GM18505 (cell line): ENCODE measurements at regions not wholly inside any gene's neighbourhood (a gene's known extent, or its start where the extent isn't known, plus 50 kb on each side); places are given as distances from the start of the nearest gene placed in this dataset.

Experiments
- ATAC-seq: cut with Tn5 transposase; IDR thresholded peaks from one replicate; pipeline ENCODE4 v1.9.1; 2021; ENCODE audit not compliant: unreplicated experiment
- POLR2A ChIP-seq: IDR thresholded peaks from 4 replicates; pipeline ENCODE4 v1.6.1; 2011; ENCODE audit warnings: borderline replicate concordance; ENCODE audit not compliant: insufficient read depth, insufficient read length; ENCODE audit errors: extremely low read depth

DNA sequence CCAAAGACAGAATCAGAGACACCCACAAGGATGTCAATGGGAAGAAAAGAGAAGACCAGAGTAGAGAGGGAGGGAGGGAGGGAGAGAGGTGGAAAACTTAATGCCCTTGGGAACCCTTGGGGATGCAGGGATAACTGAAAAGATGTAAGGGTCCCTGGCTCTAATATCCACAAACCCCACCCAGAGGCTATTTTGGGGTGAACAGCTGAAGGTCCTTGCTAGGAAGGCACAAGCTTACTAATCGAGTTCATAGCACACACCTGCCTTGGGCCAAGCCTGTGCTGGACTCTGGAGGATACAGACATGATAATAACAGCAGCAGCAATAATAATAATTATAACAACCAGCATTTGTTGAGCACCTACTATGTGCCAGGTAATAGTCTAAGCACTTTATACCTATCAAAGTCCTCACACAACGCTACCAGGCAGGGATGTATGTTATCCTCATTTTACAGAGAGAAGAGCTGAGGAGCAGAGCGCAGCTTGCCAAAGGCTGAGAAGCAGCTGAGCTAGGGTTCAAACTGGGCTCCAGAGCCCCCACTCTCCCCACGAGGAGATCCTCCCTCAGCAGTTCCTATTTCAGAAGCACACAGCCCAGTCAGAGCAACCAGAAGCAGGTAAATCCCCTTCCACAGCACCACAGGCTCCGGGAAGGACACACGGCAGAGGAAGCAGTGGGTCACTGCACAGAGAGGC is 174.2 kb downstream of the ANKRD60 start:
- no peak for ATAC-seq
- TF ChIP-seq POLR2A = no peak

- ATAC-seq = no peak
These were observed 174.9 kb downstream of the ANKRD60 start for GRCh38 chr20:58053391-58054055.

DNA sequence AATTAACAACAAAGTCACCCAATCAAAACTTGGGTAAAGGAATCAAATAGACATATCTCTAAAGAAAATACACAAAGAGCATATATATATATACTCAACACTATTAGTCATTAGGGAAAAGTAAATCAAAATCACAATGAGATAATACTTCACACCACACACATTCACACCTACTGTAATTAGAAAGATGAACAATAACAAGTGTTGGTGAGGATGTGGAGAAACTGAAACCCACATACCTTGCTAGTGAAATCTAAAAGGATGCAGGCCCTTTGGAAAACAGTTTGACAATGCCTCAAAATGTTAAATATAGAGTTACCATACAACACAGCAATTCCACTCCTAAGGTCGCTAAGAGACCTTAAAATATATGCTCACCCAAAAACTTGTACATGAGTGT is 177.1 kb downstream of the ANKRD60 start:
- TF ChIP-seq POLR2A = no peak
- no peak for ATAC-seq

More at GRCh38 chr20:58053391-58054055, 174.9 kb downstream of the ANKRD60 start:
- no peak for TF ChIP-seq POLR2A

- TF ChIP-seq POLR2A = no peak
These were observed 180.3 kb downstream of the ANKRD60 start for GRCh38 chr20:58048096-58048702.

GRCh38 chr20:58046311-58046710 is 182.1 kb downstream of the ANKRD60 start:
- TF ChIP-seq POLR2A = no peak
- ATAC-seq = no peak

More at GRCh38 chr20:58048096-58048702, 180.3 kb downstream of the ANKRD60 start:
- ATAC-seq = no peak

DNA sequence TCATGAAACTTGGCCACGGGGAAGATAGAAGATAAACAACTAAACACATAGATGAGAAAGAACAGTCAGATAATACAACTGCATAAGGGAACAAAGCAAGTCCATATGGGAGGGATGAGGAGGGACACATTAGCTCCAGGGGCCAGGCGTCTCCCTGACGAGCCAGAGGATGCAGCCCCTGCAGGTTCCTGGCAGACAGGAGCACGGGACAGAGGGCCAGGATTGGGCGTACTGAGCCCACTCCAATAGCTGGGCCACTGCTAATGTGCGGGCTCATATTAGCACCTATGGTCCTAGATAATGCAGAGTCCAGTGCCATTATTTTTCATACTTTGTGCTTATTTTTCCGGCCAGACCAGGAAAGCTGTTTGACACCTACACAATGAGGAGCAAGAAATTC is 182.9 kb downstream of the ANKRD60 start:
- TF ChIP-seq POLR2A = no peak
- no peak for ATAC-seq

DNA sequence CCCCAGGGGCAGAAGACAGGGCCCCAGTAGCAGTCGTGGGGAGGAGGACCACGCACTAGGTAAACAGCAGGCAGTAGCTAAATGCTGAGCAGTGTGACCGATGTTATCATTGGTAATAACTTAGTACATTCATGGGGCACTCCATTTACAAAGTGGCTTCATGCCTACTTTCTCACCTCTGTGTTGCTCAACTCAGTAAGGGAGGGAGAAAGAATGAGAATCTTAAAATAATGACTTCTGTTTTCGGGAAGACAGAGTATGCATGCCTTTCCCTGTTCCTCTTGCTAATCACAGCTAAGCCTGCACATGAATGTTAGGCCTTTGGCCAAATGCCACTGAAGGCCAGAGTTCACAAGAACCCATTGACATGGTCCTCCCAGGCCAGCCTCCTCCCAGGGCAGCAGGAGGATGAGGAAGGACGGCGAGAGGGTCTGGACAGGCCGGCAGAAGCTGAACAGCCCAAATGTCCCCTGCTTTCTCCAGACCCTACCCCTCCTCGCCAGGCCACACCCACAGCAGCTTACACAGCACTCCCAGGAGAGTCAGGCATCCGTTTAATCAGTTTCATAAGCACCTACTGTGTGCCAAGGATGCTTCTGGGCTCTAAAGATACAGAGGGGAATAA is 183.4 kb downstream of the ANKRD60 start:
- TF ChIP-seq POLR2A = no peak
- no peak for ATAC-seq

DNA sequence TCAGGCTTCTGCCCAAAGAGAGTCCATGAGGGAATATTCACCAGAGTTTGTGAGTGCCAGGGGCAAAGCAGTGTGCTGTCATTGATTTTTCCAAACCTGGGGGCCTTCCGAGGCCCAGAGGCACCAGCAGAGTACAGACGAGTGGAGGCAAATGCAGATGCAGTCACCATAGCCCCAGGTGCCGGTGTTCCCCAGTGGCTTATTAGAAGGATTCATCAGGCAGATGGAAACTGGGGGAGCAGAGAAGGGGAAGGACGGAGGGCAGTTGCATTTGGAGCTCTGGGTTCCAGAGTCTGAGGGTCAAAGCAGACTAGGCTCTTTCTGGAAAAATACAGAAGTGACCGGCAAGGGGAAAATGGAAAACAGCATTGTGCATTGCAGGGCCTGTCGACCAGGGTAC is 184.2 kb downstream of the ANKRD60 start:
- TF ChIP-seq POLR2A = no peak
- ATAC-seq = no peak

DNA sequence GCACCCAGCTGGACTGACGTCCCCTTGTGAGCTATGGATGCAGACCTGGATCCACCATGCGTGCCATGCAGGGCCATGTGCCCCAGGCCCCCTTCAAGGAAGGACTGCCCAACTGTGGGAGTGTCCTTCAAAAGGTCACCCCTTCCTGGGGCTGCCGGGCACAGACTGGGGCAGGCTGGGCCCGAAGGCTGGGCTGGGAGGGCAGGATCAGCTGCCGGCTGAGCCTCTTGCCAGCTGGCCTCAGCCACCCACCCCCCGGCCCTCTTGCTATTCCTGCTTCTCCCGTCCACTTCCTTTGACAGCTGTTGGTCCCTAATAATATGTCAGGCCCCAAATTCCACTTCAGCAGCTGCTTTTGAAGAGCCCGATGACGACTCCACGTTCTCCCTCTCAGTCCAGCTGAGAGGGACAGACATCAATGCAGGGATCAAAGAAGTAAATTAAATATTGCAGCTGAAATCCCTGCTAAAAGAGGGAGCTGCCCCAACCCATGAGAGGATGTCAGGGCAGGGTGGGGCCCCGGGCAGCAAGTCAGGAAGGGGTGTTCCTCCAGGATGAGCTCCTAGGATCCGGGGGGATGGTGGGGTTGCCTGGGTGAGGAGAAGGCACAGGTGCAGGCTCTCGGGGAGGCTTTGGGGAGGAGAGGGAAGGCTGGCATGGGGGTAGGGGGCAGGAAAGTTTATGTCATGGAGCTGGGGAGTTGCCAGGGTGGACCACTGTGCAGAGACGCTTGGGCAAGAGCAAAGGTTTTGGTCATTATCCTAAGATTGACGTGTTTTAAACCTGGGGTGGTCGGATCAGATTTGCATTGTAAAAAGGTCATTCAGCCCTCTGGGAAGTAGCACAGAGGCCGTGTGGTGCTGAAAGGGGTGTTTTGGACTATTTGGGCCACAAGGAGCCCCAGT is 185.0 kb downstream of the ANKRD60 start:
- TF ChIP-seq POLR2A = no peak
- ATAC-seq = no peak

DNA sequence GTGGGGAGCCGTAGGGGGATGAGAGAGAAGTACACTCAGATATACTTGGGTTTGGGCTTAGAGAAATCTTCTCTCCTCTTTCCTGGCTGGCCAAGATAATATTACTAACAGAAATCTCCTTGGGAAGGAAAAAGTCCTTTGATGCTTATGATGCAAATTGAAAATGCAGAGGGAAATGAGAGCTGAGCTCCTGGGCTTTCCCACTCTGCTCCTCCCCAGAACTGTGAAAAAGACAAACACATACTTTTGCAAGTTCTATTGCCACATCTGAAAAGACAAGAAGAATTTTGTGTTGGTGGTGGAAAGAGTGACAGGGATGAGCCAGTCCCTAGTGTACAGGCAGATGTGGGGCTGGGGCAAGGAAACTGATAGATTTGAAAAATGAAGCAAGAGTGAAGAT is 185.9 kb downstream of the ANKRD60 start:
- no peak for TF ChIP-seq POLR2A
- no peak for ATAC-seq

DNA sequence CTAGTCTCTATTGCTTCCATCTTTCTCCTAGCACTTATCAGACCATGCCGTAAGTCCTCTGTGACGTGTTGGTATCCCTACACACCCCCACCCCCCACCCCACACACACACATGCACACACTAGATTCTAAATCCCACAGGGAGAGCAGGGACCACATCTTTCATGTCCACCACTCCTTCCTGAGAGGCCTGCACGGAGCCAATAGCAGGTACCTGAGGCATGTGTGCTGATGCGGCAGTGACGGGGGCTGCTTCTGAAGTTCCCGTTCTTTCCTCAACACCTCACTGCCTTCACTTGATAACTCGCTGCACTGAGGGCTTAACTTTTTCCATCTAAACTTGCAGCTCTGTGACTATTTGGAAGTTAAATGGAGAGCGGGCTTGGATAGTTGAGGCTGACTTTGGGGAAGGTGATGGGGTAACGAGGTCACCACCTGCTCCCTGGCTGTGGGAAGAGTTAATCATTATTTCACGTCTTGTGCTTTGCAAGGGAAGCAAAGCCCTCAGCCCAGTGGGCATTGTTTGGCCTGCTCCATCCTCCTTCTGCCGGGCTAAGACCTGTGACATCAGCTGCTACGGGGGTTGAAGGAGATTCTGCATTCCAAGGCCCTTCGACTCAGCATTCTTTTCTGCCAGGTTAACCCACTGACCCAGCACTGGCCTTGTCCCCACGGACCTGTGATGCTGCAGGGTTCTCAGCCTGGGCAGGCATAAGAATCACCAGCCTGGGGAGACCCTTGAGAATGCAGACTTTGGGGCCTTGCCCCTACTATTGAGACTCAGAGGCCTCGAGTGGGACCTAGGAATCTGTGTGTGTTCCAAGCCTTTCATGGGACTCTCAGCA is 187.8 kb downstream of the ANKRD60 start:
- TF ChIP-seq POLR2A = no peak
- ATAC-seq = no peak
